Fibroblast of mammary gland (primary cell): ENCODE measurements at regions not wholly inside any gene's neighbourhood (a gene's known extent, or its start where the extent isn't known, plus 50 kb on each side); places are given as distances from the start of the nearest gene placed in this dataset.

ENCODE experiments used
- DNase-seq: peaks from one replicate; pipeline ENCODE4 v3.0.0-alpha.2; 2010; ENCODE audit warnings: low read depth
- H3K4me3 ChIP-seq: 2 replicates; pipeline ENCODE4 v1.5.1; 2011; ENCODE audit warnings: low read depth, mild to moderate bottlenecking, low read length, moderate library complexity; ENCODE audit not compliant: control insufficient read depth
- CTCF ChIP-seq: conservative IDR thresholded peaks from 2 replicates; pipeline ENCODE4 v1.5.1; 2011; ENCODE audit warnings: low read depth, low read length, inconsistent platforms; ENCODE audit not compliant: control insufficient read depth, insufficient read depth

GRCh38 chr7:82685214-82685613, 241.6 kb upstream of the CACNA2D1 start:
- no peak for TF ChIP-seq CTCF
- no peak for DNase-seq
- no peak overlapping the region for H3K4me3 ChIP-seq

- no peak for DNase-seq
- no peak for TF ChIP-seq CTCF
- H3K4me3 ChIP-seq = no peak overlapping the region
Measured at GRCh38 chr7:82678716-82679115, 235.1 kb upstream of the CACNA2D1 start.

- no peak for TF ChIP-seq CTCF
- DNase-seq = no peak
- no peak overlapping the region for H3K4me3 ChIP-seq
Measured at GRCh38 chr7:82678259-82678658, 234.7 kb upstream of the CACNA2D1 start.

- peak; percentile 13 for DNase-seq
- no peak for TF ChIP-seq CTCF
- H3K4me3 ChIP-seq = no peak overlapping the region
Measured at GRCh38 chr7:82677493-82677892, 233.9 kb upstream of the CACNA2D1 start.

GRCh38 chr7:82676777-82677463, 233.3 kb upstream of the CACNA2D1 start:
- no peak overlapping the region for H3K4me3 ChIP-seq
- no peak for DNase-seq
- no peak for TF ChIP-seq CTCF

- no peak for DNase-seq
- no peak for TF ChIP-seq CTCF
- H3K4me3 ChIP-seq = no peak overlapping the region
Measured at GRCh38 chr7:82675396-82675795, 231.8 kb upstream of the CACNA2D1 start.

- no peak for DNase-seq
- TF ChIP-seq CTCF = no peak
- H3K4me3 ChIP-seq = no peak overlapping the region
Measured at GRCh38 chr7:82674268-82674667, 230.7 kb upstream of the CACNA2D1 start.
